NB4 (cell line): ENCODE measurements at regions not wholly inside any gene's neighbourhood (a gene's known extent, or its start where the extent isn't known, plus 50 kb on each side); places are given as distances from the start of the nearest gene placed in this dataset.

Source experiments
- POLR2A ChIP-seq: IDR thresholded peaks from 2 replicates; pipeline ENCODE4 v1.6.1; 2011; ENCODE audit warnings: mild to moderate bottlenecking; ENCODE audit not compliant: insufficient read length; ENCODE audit errors: extremely low read depth
- TF ChIP-seq, protein P1 (sequence below): IDR thresholded peaks from one replicate; pipeline ENCODE4 v1.5.1; 2012; ENCODE audit warnings: low read depth, low read length

DNA sequence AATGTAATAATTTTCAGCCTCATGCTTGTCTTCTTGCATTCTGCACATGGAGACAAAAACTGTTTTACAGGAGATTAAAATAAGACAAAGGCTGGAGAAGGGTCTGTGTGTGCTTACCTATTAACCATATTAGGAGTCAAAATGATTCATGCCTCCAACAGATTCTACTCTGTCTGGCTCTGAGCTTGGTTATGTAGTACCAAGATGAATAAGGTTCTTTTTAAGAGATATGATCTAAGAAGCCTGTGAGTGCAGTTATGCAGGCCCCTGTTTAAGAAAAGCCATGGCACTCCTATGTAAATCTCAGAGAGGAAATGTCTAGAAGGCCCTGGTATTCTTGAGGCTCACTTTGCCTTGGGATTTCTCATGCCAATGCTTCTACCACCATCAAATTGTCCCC lies 486.6 kb upstream of the CDH11 start:
- TF ChIP-seq POLR2A, result no peak
- TF ChIP-seq, protein P1, sequence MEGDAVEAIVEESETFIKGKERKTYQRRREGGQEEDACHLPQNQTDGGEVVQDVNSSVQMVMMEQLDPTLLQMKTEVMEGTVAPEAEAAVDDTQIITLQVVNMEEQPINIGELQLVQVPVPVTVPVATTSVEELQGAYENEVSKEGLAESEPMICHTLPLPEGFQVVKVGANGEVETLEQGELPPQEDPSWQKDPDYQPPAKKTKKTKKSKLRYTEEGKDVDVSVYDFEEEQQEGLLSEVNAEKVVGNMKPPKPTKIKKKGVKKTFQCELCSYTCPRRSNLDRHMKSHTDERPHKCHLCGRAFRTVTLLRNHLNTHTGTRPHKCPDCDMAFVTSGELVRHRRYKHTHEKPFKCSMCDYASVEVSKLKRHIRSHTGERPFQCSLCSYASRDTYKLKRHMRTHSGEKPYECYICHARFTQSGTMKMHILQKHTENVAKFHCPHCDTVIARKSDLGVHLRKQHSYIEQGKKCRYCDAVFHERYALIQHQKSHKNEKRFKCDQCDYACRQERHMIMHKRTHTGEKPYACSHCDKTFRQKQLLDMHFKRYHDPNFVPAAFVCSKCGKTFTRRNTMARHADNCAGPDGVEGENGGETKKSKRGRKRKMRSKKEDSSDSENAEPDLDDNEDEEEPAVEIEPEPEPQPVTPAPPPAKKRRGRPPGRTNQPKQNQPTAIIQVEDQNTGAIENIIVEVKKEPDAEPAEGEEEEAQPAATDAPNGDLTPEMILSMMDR, result no peak
